PC-3 (cell line): ENCODE measurements at regions not wholly inside any gene's neighbourhood (a gene's known extent, or its start where the extent isn't known, plus 50 kb on each side); places are given as distances from the start of the nearest gene placed in this dataset.

Experiments used
- ATAC-seq: fragments of 200-7000 bp; cut with Tn5 transposase; 2 replicates; pipeline ENCODE4 v1.9.1; 2020; ENCODE audit warnings: mild to moderate bottlenecking, moderate library complexity
- BruUV-seq: library from RNA; stranded (reverse); fragments of 400-500 nt; replicated peaks from 2 replicates; lab custom pipeline; 2021; lab: Mats Ljungman, UMichigan
- CTCF ChIA-PET: fragments of 300-600 bp; sonication (Branson Sonifier 250); formaldehyde crosslinking; loops from one replicate; lab custom pipeline; 2022; ENCODE audit warnings: antibody characterized with exemption; lab: Charles Lee
- POLR2A ChIA-PET: fragments of 300-600 bp; sonication (Branson Sonifier 250); formaldehyde crosslinking; loops from one replicate; lab custom pipeline; 2022; ENCODE audit warnings: antibody characterized with exemption; ENCODE audit not compliant: unreplicated experiment; lab: Charles Lee
- DNase-seq: peaks from one replicate; pipeline ENCODE4 v3.0.0-alpha.2; 2015
- H2AFZ ChIP-seq: fragments of 300-600 bp; sonication (generic); 2 replicates; pipeline ENCODE4 v1.6.0; 2016; ENCODE audit warnings: antibody characterized with exemption, low read length
- H3F3A ChIP-seq: fragments of 300-600 bp; sonication (generic); one replicate; pipeline ENCODE4 v1.6.0; 2017; ENCODE audit warnings: antibody characterized with exemption, low read length, control low read depth, mild to moderate bottlenecking; ENCODE audit not compliant: unreplicated experiment
- H3K27ac ChIP-seq: fragments of 300-600 bp; sonication (generic); 2 replicates; pipeline ENCODE4 v1.5.1; 2016; ENCODE audit warnings: mild to moderate bottlenecking, low read length
- H3K27me3 ChIP-seq: fragments of 300-600 bp; sonication (generic); 2 replicates; pipeline ENCODE4 v1.6.1; 2016; ENCODE audit warnings: low read length, mixed read lengths
- H3K36me3 ChIP-seq: fragments of 300-600 bp; sonication (generic); 2 replicates; pipeline ENCODE4 v1.6.1; 2016; ENCODE audit warnings: low read depth, mixed run types, low read length, mixed read lengths
- H3K4me1 ChIP-seq: fragments of 300-600 bp; sonication (generic); 2 replicates; pipeline ENCODE4 v1.5.1; 2016; ENCODE audit warnings: low read length; ENCODE audit not compliant: insufficient read depth
- H3K4me2 ChIP-seq: fragments of 300-600 bp; sonication (generic); 2 replicates; pipeline ENCODE4 v1.6.0; 2016; ENCODE audit warnings: low read length
- H3K4me3 ChIP-seq: fragments of 300-600 bp; sonication (generic); 2 replicates; pipeline ENCODE4 v1.5.1; 2016; ENCODE audit warnings: mild to moderate bottlenecking, low read length, mixed read lengths
- H3K79me2 ChIP-seq: fragments of 300-600 bp; sonication (generic); 2 replicates; pipeline ENCODE4 v1.6.1; 2017; ENCODE audit warnings: low read length, mixed read lengths
- H3K9ac ChIP-seq: fragments of 300-600 bp; sonication (generic); 2 replicates; pipeline ENCODE4 v1.6.0; 2016; ENCODE audit warnings: mild to moderate bottlenecking, low read length
- H3K9me2 ChIP-seq: fragments of 300-600 bp; sonication (generic); replicated peaks from 2 replicates; pipeline ENCODE4 v1.6.1; 2016; ENCODE audit warnings: mixed run types, low read length, mixed read lengths
- H3K9me3 ChIP-seq: fragments of 300-600 bp; sonication (generic); 2 replicates; pipeline ENCODE4 v1.6.1; 2016; ENCODE audit warnings: low read length, mixed read lengths
- H4K20me1 ChIP-seq: fragments of 300-600 bp; sonication (generic); 2 replicates; pipeline ENCODE4 v1.6.1; 2016; ENCODE audit warnings: low read length, mixed read lengths
- EZH2 ChIP-seq: fragments of 300-600 bp; sonication (generic); IDR thresholded peaks from one replicate; pipeline ENCODE4 v1.6.1; 2017; ENCODE audit warnings: antibody characterized with exemption, mild to moderate bottlenecking, low read length; ENCODE audit not compliant: unreplicated experiment
- EZH2phosphoT487 ChIP-seq: fragments of 300-600 bp; sonication (generic); IDR thresholded peaks from 2 replicates; pipeline ENCODE4 v1.6.1; 2018; ENCODE audit warnings: mild to moderate bottlenecking, antibody characterized with exemption, low read length, borderline replicate concordance
- intact Hi-C: fragments of 100-400 bp; cut with micrococcal nuclease; formaldehyde crosslinking; loops from 2 replicates; pipeline ENCODE4 v1.9.0; 2023
- TF ChIP-seq, protein P1 (sequence below): fragments of 300-600 bp; sonication (generic); conservative IDR thresholded peaks from 2 replicates; pipeline ENCODE4 v1.5.1; 2017; ENCODE audit warnings: antibody characterized with exemption, low read depth, mild to moderate bottlenecking, low read length

- no peaks in the 10 kb centered on the region for H3K27me3 ChIP-seq
- no peak overlapping the region for H3K9ac ChIP-seq
- H3F3A ChIP-seq = peaks cover 10% of the 10 kb centered on the region
- H2AFZ ChIP-seq = 0 out of 2 replicates have a peak overlapping the region, but pooled peaks have one; percentile 24
- peak overlapping the region; percentile 7; the same call in 1 of the 2 replicates for H3K4me3 ChIP-seq
- H3K79me2 ChIP-seq = no peaks in the 10 kb centered on the region
- POLR2A ChIA-PET = interaction anchor here (0.6 kb wide), 1 partner anchor 260 kb away, joined by 3 read pairs; no protein-coding TSS in a partner anchor
- peaks cover 47% of the 10 kb centered on the region for H3K4me1 ChIP-seq
- ATAC-seq = no peak
- H3K36me3 ChIP-seq = no peaks in the 10 kb centered on the region
- CTCF ChIA-PET = interaction anchor here (0.7 to 0.8 kb wide), 2 partner anchors 205 to 210 kb away, joined by 3 to 4 read pairs; no protein-coding TSS in a partner anchor
- DNase-seq = no peak
- H3K9me3 ChIP-seq = no peaks in the 10 kb centered on the region
- BruUV-seq = no TSS peak
- H3K4me2 ChIP-seq = peak overlapping the region; percentile 55
- H3K27ac ChIP-seq = peak overlapping the region; percentile 82
- intact Hi-C loops = loop anchor here (5.0 kb wide), 1 partner anchor 209 kb away; no protein-coding TSS in a partner anchor
- no peak for TF ChIP-seq EZH2
- no peak for TF ChIP-seq EZH2phosphoT487
- TF ChIP-seq, protein P1, sequence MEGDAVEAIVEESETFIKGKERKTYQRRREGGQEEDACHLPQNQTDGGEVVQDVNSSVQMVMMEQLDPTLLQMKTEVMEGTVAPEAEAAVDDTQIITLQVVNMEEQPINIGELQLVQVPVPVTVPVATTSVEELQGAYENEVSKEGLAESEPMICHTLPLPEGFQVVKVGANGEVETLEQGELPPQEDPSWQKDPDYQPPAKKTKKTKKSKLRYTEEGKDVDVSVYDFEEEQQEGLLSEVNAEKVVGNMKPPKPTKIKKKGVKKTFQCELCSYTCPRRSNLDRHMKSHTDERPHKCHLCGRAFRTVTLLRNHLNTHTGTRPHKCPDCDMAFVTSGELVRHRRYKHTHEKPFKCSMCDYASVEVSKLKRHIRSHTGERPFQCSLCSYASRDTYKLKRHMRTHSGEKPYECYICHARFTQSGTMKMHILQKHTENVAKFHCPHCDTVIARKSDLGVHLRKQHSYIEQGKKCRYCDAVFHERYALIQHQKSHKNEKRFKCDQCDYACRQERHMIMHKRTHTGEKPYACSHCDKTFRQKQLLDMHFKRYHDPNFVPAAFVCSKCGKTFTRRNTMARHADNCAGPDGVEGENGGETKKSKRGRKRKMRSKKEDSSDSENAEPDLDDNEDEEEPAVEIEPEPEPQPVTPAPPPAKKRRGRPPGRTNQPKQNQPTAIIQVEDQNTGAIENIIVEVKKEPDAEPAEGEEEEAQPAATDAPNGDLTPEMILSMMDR = peak; percentile 27; the same call in 1 of the 2 replicates
- no peaks in the 10 kb centered on the region for H4K20me1 ChIP-seq
- no peaks in the 10 kb centered on the region for H3K9me2 ChIP-seq
These were observed 149.7 kb upstream of the JUN start for GRCh38 chr1:58933599-58933926.

- no peaks in the 10 kb centered on the region for H3K79me2 ChIP-seq
- intact Hi-C loops = loop anchor here (5.0 kb wide), 1 partner anchor 208 kb away; no protein-coding TSS in a partner anchor
- peaks cover 10% of the 10 kb centered on the region for H3F3A ChIP-seq
- no peak overlapping the region for H3K27ac ChIP-seq
- CTCF ChIA-PET = no interaction called here
- H3K27me3 ChIP-seq = no peaks in the 10 kb centered on the region
- H3K4me1 ChIP-seq = peaks cover 35% of the 10 kb centered on the region
- H3K9me2 ChIP-seq = no peaks in the 10 kb centered on the region
- H4K20me1 ChIP-seq = no peaks in the 10 kb centered on the region
- no peak overlapping the region for H3K9ac ChIP-seq
- TF ChIP-seq EZH2phosphoT487 (no peak), EZH2 (no peak)
- TF ChIP-seq, protein P1 = no peak
- DNase-seq (no peak), ATAC-seq (no peak)
- H3K4me2 ChIP-seq = no peak overlapping the region
- H3K9me3 ChIP-seq = no peaks in the 10 kb centered on the region
- H2AFZ ChIP-seq = no peak overlapping the region
- H3K4me3 ChIP-seq = no peak overlapping the region
- POLR2A ChIA-PET = no interaction called here
- no TSS peak for BruUV-seq
- H3K36me3 ChIP-seq = no peaks in the 10 kb centered on the region
These were observed 150.9 kb upstream of the JUN start for GRCh38 chr1:58934706-58935105.

DNA sequence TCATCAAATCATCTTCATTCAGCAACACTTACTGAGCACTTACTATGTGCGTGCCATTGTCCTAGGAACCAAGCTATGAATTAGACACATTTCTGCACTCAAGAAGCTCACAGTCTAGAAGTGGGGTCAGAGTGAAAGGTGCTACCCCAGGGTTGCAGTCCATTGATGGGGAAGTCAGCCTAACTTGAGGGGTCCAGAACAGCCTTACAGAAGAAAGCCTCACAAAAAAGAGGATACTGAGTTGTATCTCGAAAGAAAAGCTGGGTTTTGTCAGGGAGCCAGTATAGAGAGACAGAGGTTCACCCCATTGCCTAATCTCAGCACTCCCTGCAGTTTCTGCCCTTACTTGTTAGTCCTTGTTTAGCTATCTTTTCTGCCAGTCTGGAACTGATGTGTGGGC is 153.1 kb upstream of the JUN start:
- no peak for ATAC-seq
- POLR2A ChIA-PET = no interaction called here

More for the DNA sequence above, 153.1 kb upstream of the JUN start:
- H2AFZ ChIP-seq = no peak overlapping the region
- no peaks in the 10 kb centered on the region for H3K36me3 ChIP-seq
- no peak for TF ChIP-seq EZH2
- TF ChIP-seq EZH2phosphoT487 = no peak
- TF ChIP-seq, protein P1 = no peak
- no peaks in the 10 kb centered on the region for H3K79me2 ChIP-seq
- H3F3A ChIP-seq = peaks cover 10% of the 10 kb centered on the region
- H3K4me1 ChIP-seq = peaks cover 27% of the 10 kb centered on the region
- intact Hi-C loops = no loop called here
- H3K4me3 ChIP-seq = no peak overlapping the region
- no peaks in the 10 kb centered on the region for H4K20me1 ChIP-seq
- H3K9ac ChIP-seq = no peak overlapping the region
- no peaks in the 10 kb centered on the region for H3K9me3 ChIP-seq
- no peak overlapping the region for H3K27ac ChIP-seq
- CTCF ChIA-PET = no interaction called here
- no peak for DNase-seq
- no TSS peak for BruUV-seq
- no peaks in the 10 kb centered on the region for H3K9me2 ChIP-seq
- H3K27me3 ChIP-seq = no peaks in the 10 kb centered on the region
- H3K4me2 ChIP-seq = no peak overlapping the region
